C4-2B (cell line): ENCODE measurements at regions not wholly inside any gene's neighbourhood (a gene's known extent, or its start where the extent isn't known, plus 50 kb on each side); places are given as distances from the start of the nearest gene placed in this dataset.

Experiments used
- CTCF ChIP-seq: fragments of 450-650 bp; conservative IDR thresholded peaks from 2 replicates; pipeline ENCODE4 v1.5.1; 2017; ENCODE audit warnings: mild to moderate bottlenecking
- ZFX ChIP-seq: fragments of 450-650 bp; IDR thresholded peaks from 2 replicates; pipeline ENCODE4 v1.6.1; 2017

GRCh38 chr13:55577082-55577846 is 1563.5 kb upstream of the PRR20A start:
- no peak for TF ChIP-seq CTCF
- TF ChIP-seq ZFX: no peak
